Activated naive CD8-positive, alpha-beta T cell (primary cell): ENCODE measurements at regions not wholly inside any gene's neighbourhood (a gene's known extent, or its start where the extent isn't known, plus 50 kb on each side); places are given as distances from the start of the nearest gene placed in this dataset.

Source experiments
- H3K27ac Mint-ChIP-seq: one replicate; pipeline ENCODE4 v1.8.0; 2021; ENCODE audit warnings: mixed read lengths
- H3K27me3 Mint-ChIP-seq: one replicate; pipeline ENCODE4 v1.8.0; 2021; ENCODE audit warnings: mixed read lengths
- H3K36me3 Mint-ChIP-seq: one replicate; pipeline ENCODE4 v1.8.0; 2021; ENCODE audit warnings: mixed read lengths
- H3K4me1 Mint-ChIP-seq: one replicate; pipeline ENCODE4 v1.8.0; 2021; ENCODE audit warnings: low read depth, mixed read lengths
- H3K4me3 Mint-ChIP-seq: one replicate; pipeline ENCODE4 v1.8.0; 2021; ENCODE audit warnings: mild to moderate bottlenecking, mixed read lengths
- H3K9me3 Mint-ChIP-seq: one replicate; pipeline ENCODE4 v1.8.0; 2021; ENCODE audit warnings: low read depth, mixed read lengths

- Mint-ChIP-seq H3K4me1 (no peaks in the 10 kb centered on the region), H3K36me3 (no peaks in the 10 kb centered on the region), H3K9me3 (no peaks in the 10 kb centered on the region), H3K27ac (no peak overlapping the region), H3K27me3 (peaks cover 8% of the 10 kb centered on the region), H3K4me3 (no peak overlapping the region)
Observed at GRCh38 chr10:117601716-117602115, 59.2 kb downstream of the EMX2 start.

GRCh38 chr10:117603081-117603480 is 60.5 kb downstream of the EMX2 start:
- Mint-ChIP-seq H3K27me3 (peaks cover 8% of the 10 kb centered on the region), H3K4me3 (no peak overlapping the region), H3K36me3 (no peaks in the 10 kb centered on the region)

DNA sequence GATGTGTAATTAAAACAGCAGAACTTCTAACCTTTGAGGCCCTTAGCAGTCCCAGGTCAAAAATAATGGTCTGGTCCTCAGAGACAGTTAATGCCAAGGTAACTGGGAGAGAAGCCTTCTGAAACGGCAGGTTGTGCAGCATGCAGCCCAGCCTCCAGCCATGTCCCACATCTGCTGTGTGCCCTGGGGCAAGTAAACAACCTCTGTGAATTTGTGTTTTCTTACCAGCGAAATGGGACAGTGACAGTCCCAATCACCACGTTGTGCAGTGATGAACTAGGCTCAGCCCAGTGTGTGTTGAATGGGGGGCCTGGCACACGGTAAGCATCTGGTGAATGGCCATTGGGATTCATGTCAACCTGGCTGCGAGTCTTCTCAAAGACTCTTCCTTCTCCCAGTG is 61.2 kb downstream of the EMX2 start:
- H3K9me3 Mint-ChIP-seq, result no peaks in the 10 kb centered on the region
- H3K27ac Mint-ChIP-seq, result no peak overlapping the region
- peaks cover 6% of the 10 kb centered on the region for H3K27me3 Mint-ChIP-seq
- no peak overlapping the region for H3K4me3 Mint-ChIP-seq
- no peaks in the 10 kb centered on the region for H3K4me1 Mint-ChIP-seq
- no peaks in the 10 kb centered on the region for H3K36me3 Mint-ChIP-seq

More at GRCh38 chr10:117603081-117603480, 60.5 kb downstream of the EMX2 start:
- no peaks in the 10 kb centered on the region for H3K9me3 Mint-ChIP-seq
- no peak overlapping the region for H3K27ac Mint-ChIP-seq
- no peaks in the 10 kb centered on the region for H3K4me1 Mint-ChIP-seq

- Mint-ChIP-seq H3K27me3 (peaks cover 7% of the 10 kb centered on the region), H3K27ac (no peak overlapping the region), H3K4me3 (no peak overlapping the region), H3K9me3 (no peaks in the 10 kb centered on the region), H3K36me3 (no peaks in the 10 kb centered on the region), H3K4me1 (no peaks in the 10 kb centered on the region)
Observed at GRCh38 chr10:117609095-117609795, 66.7 kb downstream of the EMX2 start.

GRCh38 chr10:117609796-117610170 is 67.2 kb downstream of the EMX2 start:
- Mint-ChIP-seq H3K4me3 (no peak overlapping the region), H3K27me3 (peaks cover 9% of the 10 kb centered on the region), H3K4me1 (no peaks in the 10 kb centered on the region), H3K36me3 (no peaks in the 10 kb centered on the region), H3K9me3 (no peaks in the 10 kb centered on the region), H3K27ac (no peak overlapping the region)

DNA sequence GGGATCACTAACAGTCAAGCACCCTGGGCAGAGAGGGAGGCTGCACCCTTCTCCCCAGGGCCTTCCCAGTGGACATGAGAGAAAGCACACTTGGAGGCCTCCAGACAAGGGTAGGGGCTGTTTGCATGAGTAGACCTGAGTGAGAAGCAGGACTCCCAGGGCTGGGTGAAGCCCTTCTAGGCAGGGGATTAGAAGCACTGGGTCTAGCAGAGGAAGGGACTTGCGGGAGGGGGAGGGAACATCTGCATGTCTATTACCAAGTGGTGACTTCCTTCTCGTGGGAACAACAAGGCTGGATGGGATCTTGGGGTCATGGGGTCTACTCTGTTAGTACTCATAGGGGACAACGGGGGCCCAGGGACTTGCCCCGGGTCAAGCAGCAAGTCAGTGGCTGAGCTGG is 67.8 kb downstream of the EMX2 start:
- Mint-ChIP-seq H3K9me3 (no peaks in the 10 kb centered on the region), H3K4me3 (no peak overlapping the region), H3K27me3 (peaks cover 8% of the 10 kb centered on the region), H3K4me1 (no peaks in the 10 kb centered on the region), H3K27ac (no peak overlapping the region), H3K36me3 (no peaks in the 10 kb centered on the region)

DNA sequence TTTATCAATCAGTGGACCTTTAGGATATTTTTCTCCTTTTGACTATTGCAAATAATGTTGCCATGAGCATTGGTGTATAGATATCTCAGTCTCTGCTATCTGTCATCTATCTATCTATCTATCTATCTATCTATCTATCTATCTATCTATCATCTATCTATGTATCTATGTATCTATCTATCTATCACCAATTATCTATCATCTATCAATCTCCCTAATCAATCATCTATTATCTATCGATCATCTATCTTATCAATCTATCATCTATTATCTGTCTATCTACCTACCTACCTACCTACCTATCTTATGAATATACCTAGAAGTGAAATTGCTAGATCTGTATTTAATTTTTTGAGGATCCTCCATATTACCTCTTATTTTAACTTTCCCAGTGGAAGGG is 69.6 kb downstream of the EMX2 start:
- Mint-ChIP-seq H3K9me3 (no peaks in the 10 kb centered on the region), H3K27ac (no peak overlapping the region), H3K4me1 (no peaks in the 10 kb centered on the region), H3K27me3 (peaks cover 10% of the 10 kb centered on the region), H3K36me3 (no peaks in the 10 kb centered on the region), H3K4me3 (no peak overlapping the region)

- Mint-ChIP-seq H3K27ac (no peak overlapping the region), H3K4me1 (no peaks in the 10 kb centered on the region), H3K4me3 (no peak overlapping the region), H3K9me3 (no peaks in the 10 kb centered on the region), H3K36me3 (no peaks in the 10 kb centered on the region), H3K27me3 (peaks cover 22% of the 10 kb centered on the region)
Observed at GRCh38 chr10:117615649-117616048, 73.1 kb downstream of the EMX2 start.

DNA sequence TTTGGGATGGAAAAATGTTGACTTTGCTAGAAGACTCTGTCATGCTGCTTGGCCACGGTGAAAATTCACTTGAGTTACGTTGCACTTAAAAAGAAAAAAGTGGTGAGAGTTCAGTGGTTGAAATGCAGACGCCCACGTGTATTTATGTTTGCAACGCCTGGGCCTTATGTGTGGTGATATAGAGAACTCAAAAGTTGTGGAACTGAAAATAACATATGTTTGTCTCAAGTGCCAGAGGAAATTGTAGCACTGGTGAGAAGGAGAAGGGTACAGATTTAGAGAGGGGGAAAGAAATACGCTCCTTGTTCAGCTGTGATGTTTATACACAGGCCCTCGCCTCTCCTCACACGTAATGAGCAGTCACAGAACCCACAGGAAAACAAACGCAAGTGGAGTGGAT is 73.6 kb downstream of the EMX2 start:
- H3K4me1 Mint-ChIP-seq, result no peaks in the 10 kb centered on the region
- peaks cover 26% of the 10 kb centered on the region for H3K27me3 Mint-ChIP-seq
- H3K4me3 Mint-ChIP-seq, result no peak overlapping the region
- H3K9me3 Mint-ChIP-seq, result no peaks in the 10 kb centered on the region
- H3K27ac Mint-ChIP-seq, result no peak overlapping the region
- H3K36me3 Mint-ChIP-seq, result no peaks in the 10 kb centered on the region

- Mint-ChIP-seq H3K4me3 (no peak overlapping the region), H3K27me3 (peaks cover 27% of the 10 kb centered on the region), H3K9me3 (no peaks in the 10 kb centered on the region), H3K27ac (no peak overlapping the region), H3K4me1 (no peaks in the 10 kb centered on the region), H3K36me3 (no peaks in the 10 kb centered on the region)
Observed at GRCh38 chr10:117617086-117617485, 74.5 kb downstream of the EMX2 start.

GRCh38 chr10:117617659-117618058 is 75.1 kb downstream of the EMX2 start:
- Mint-ChIP-seq H3K36me3 (no peaks in the 10 kb centered on the region), H3K27ac (no peak overlapping the region), H3K4me1 (no peaks in the 10 kb centered on the region), H3K9me3 (no peaks in the 10 kb centered on the region), H3K4me3 (no peak overlapping the region), H3K27me3 (peaks cover 28% of the 10 kb centered on the region)

DNA sequence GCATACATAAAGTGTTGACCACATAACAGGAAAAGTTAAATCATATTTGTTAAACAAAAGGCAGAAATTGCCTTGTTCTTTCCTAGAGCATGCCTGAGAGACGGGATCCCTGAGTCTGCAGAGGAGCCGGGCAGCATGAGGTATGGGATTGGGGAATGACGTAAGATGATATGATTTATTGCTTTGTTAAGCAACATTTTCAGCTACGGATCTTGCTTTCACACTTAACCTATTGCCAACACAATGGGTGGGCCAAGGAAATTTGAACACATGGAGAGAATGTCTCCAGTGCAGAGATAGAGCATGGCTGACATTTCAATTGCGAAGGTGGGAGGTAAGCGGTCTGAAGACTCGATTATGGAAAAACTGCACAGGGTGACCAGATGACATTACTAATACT is 76.7 kb downstream of the EMX2 start:
- Mint-ChIP-seq H3K27ac (no peak overlapping the region), H3K36me3 (no peaks in the 10 kb centered on the region), H3K4me1 (no peaks in the 10 kb centered on the region), H3K9me3 (no peaks in the 10 kb centered on the region), H3K4me3 (no peak overlapping the region), H3K27me3 (peaks cover 27% of the 10 kb centered on the region)

DNA sequence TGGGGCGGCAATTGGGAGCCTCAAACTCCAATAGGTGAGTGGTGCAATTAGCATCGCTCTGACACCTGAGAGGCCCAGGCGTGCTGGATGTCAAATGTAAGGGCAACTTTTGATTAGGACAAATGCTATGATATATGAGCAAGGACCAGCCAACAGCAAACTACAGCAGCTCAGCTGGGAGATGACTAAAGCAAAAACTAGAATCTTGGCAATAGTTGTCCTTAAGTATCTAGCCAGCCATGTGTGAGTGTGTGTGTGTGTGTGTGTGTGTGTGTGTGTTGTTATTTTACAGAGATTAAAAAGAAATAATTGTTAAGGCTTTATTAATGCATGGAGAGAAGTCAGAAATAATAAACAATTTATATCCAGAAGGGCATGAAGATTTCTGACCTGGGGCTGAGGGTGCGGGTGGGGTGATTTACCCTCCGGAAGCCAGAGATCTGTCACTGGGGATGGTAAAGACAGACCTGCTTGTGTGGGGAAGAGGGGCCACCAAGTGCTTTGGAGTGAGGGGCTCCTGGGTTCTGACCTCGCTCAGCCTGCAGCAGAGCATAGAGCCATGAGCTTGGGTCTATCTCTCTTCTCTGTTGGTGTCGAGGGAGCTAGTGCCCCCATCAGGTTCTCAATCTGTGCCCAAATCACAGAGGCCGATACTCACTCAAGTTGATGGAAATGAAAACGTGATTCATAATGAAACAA is 77.3 kb downstream of the EMX2 start:
- no peaks in the 10 kb centered on the region for H3K4me1 Mint-ChIP-seq
- no peaks in the 10 kb centered on the region for H3K9me3 Mint-ChIP-seq
- H3K4me3 Mint-ChIP-seq, result no peak overlapping the region
- no peak overlapping the region for H3K27ac Mint-ChIP-seq
- H3K27me3 Mint-ChIP-seq, result peaks cover 25% of the 10 kb centered on the region
- H3K36me3 Mint-ChIP-seq, result no peaks in the 10 kb centered on the region

GRCh38 chr10:117621196-117621595 is 78.7 kb downstream of the EMX2 start:
- Mint-ChIP-seq H3K9me3 (no peaks in the 10 kb centered on the region), H3K4me3 (no peak overlapping the region), H3K4me1 (no peaks in the 10 kb centered on the region), H3K27ac (no peak overlapping the region), H3K36me3 (no peaks in the 10 kb centered on the region), H3K27me3 (peaks cover 27% of the 10 kb centered on the region)

DNA sequence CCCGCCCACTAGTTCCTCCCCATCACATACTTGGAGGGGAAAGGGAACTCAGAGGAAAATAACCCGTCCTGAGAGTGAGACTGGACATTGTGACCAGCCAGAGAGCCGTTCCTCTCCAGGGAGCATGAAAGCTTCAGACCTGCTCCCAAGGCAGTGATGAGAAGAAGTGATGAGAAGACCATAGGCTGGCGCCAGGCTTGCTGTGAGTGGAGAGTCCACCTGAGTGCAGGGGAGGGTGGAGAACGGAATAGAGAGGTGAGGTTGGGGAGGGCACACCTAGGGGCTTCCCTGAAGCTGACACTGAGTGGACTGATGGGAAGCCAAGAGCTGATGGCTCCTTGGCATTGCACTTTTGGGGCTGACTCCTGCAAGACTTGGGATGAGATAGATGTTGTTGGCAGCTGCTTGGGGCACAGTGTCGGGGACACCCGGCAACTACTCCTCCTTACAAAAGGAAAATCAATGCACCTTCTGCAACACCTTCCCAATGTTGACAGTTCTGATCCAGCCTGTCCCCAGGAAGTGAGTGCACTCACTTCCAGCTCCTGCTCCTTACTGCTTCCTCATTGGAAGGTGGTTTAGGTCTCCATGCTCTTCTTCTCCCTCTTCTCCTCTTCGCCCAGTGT is 79.4 kb downstream of the EMX2 start:
- H3K4me3 Mint-ChIP-seq, result no peak overlapping the region
- H3K9me3 Mint-ChIP-seq, result no peaks in the 10 kb centered on the region
- H3K27ac Mint-ChIP-seq, result no peak overlapping the region
- H3K4me1 Mint-ChIP-seq, result no peaks in the 10 kb centered on the region
- no peaks in the 10 kb centered on the region for H3K36me3 Mint-ChIP-seq
- peaks cover 25% of the 10 kb centered on the region for H3K27me3 Mint-ChIP-seq
